ENCODE measurements at regions not wholly inside any gene's neighbourhood (a gene's known extent, or its start where the extent isn't known, plus 50 kb on each side); places are given as distances from the start of the nearest gene placed in this dataset.

DNA sequence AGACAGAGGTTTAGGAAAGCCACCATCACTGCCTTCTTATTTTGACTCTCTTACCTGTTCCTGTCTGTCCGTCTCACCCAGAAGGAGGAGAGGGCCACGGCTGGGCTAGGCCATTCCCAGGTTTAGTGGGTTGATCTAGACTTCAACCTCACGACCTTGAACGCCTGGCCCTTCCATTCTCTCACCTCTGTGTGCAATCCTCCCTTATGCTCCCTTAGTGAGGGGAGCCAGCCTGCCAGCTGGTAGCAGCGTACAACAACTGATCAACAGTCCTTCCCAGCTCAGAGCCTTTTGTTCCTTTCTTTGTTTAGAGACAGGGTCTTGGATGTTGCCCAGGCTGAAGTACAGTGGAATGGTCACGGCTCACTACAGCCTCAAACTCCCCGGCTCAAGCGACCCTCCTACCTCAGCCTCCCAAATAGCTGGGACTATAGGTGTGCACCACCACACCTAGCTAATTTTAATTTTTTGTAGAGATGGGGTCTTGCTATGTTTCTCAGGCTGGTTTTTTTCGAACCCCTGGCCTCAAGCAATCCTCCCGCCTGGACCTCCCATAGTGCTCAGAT lies 123.9 kb downstream of the ZNF664 start:
- no peak for DNase-seq

GRCh38 chr12:124097701-124098100 lies 124.7 kb downstream of the ZNF664 start:
- DNase-seq = no peak

GRCh38 chr12:124098101-124098757 lies 125.2 kb downstream of the ZNF664 start:
- no peak for DNase-seq

- DNase-seq = no peak
Measured at GRCh38 chr12:124098887-124099286, 125.9 kb downstream of the ZNF664 start.

- no peak for DNase-seq
Measured at GRCh38 chr12:124099661-124100060, 126.6 kb downstream of the ZNF664 start.

- DNase-seq = no peak
Measured at GRCh38 chr12:124100572-124101178, 127.7 kb downstream of the ZNF664 start.

GRCh38 chr12:124105546-124105945 lies 132.5 kb downstream of the ZNF664 start:
- no peak for DNase-seq

DNA sequence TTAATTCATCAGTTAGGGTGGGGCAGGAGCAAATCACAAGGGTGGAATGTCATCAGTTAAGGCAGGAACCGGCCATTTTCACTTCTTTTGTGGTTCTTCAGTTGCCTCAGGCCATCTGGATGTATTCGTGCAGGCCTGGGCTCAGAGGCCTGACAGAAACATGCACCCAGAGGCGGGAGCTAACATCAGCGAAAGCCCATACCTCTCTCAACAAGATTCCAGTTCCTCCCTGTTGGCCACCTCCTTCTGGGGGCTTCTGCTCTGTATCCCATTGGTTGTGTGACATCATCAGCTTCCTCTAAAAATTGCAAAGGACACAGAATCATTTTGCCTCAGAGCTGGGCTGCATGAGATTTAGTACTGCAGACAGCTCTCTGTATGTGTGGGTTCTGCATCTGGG lies 134.3 kb downstream of the ZNF664 start:
- no peak for DNase-seq

DNA sequence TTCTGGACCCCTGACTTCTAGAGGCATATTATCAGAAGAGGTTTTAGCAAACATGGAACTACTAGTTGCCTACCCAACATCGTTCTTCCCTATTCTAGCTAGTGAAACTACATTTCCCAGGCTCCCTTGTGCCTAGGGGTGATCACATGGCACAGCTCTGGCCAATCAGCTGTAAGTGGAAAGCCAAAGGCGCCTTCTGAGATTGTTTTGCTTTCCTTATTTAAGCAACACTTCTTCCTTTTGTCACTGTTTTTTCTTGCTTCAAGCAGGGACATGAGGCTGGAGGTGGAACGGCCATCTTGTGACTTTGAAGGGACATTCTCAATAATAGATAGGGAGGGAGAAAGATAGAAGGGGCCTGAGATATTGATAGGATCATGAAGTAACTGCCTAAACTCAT lies 136.7 kb downstream of the ZNF664 start:
- DNase-seq = peak in 3 of 4 experiments; percentile 47 to 50 (median 49)

- DNase-seq = no peak
Measured at GRCh38 chr12:124110372-124110883, 137.4 kb downstream of the ZNF664 start.

- DNase-seq = no peak
Measured at GRCh38 chr12:124111006-124111405, 138.0 kb downstream of the ZNF664 start.

DNA sequence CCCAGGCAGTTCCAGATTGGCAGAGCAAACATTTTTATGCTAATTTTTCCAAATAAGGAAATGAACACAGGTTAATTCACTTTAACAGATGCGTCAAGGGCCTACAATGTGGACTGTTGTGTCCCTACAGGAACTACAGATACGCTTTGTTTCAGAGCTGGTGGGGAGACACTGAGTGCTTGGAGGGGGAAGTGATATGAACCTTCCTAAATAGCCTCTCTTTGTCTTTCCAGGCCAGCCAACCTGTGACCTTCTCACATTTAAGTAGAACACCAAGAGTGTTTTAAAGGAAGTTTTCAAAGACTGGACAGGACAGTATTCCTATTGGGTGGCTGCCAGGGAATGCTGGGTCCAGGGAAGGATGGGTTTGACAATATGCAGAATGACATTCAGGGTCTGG lies 141.3 kb downstream of the ZNF664 start:
- no peak for DNase-seq

DNA sequence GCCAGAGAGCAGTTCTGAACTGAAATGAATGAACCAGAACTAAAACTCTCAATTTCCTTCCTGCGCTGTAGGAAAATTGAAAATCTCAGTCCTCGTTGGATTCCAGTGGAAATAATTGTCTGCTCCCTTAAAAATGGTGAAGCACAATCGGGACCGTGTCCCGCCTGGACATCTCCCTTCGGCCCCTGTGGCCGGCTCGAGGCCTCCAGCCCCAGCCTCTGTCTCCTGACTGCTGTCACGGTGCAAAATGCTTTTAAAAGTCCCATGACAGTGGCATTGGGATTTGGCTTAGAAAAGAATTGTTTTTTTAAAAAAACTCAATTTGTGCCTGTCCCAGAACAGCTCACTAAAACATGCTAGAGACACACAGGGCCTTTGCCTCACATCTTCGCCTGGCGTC lies 142.5 kb downstream of the ZNF664 start:
- DNase-seq = no peak

DNA sequence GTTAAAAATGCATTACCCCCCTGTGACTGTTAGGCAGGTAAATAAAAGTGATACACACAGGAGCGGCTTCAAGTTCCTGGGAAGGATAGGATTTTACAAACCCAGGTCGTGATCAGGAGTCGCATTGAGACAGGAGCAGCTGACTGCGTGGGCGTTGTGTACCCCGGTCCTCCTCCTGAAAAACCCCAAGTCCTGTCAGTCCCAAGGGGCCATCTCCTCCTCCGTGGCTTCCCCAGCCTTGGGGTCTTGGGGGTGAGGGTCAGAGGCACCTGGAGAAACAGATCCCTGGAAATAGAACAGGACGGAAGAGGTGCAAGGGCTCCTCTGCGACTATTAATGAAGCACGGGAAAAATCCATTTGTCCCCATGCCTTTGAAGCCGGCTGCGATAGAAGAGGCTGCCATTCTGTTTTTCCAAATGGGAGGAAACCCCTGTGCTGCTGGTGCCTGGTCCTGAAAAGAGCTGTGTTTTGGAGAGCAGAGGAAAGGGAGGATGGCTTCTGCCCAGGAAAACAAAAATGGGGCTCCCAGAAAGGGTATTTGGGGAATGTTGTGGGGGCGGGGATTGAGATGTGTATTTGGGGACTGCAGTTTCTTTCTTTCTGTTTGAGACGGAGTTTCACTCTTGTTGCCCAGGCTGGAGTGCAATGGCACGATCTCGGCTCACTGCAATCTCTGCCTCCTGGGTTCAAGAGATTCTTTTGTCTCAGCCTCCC lies 143.1 kb downstream of the ZNF664 start:
- no peak for DNase-seq

DNA sequence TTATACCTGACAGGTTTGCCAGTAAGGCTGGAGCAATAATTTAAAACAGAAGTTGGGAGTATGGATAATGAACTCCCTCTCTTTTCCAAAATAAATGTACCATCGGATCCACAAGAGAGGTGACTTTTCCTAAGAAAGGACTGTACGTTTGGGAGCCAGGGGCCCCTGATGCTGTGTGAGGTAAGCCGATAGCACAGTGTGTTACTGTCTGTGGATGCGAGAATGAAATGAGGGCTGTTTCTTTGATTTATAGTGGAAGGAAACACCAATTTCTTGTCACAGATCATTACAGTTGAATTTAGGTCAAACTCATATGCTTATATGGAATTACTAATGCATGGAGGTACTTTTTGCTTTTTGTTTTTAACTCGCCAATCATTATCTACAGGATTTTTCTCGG lies 147.7 kb downstream of the ZNF664 start:
- no peak for DNase-seq

- DNase-seq = no peak
Measured at GRCh38 chr12:124122722-124123121, 149.7 kb downstream of the ZNF664 start.

DNA sequence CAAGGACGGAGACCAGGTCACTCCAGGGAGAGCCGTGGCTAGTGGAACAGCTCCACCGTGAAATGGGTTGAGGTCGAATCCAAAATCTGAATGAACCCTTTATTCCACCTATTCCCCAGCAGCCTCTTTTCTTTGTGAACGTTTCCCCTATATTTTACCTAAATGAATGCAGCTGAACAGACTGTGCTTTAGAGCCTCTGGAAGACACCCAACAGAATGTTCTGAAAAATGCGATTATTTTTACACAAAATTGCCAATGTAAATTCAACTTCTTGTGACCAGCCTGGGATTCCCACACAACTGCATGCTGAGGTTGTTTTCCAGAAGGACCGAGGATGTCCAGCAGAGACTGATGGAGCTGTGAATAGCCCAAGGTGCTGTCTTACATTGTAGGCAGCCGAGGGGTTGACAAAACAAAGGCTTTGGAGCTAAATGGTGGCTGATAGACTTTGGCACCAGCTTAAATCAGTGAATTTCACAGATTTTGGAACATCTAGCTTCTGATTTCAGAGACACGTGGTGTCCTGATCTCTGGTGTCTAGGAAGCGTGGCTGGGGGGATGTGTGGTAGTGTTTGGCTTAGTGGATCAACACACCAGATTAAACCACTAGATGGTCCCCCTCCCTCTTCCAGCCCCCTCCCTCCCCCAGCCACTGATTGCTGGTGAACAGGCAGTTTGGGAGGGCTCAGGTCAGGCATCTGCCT lies 150.4 kb downstream of the ZNF664 start:
- DNase-seq = no peak

DNA sequence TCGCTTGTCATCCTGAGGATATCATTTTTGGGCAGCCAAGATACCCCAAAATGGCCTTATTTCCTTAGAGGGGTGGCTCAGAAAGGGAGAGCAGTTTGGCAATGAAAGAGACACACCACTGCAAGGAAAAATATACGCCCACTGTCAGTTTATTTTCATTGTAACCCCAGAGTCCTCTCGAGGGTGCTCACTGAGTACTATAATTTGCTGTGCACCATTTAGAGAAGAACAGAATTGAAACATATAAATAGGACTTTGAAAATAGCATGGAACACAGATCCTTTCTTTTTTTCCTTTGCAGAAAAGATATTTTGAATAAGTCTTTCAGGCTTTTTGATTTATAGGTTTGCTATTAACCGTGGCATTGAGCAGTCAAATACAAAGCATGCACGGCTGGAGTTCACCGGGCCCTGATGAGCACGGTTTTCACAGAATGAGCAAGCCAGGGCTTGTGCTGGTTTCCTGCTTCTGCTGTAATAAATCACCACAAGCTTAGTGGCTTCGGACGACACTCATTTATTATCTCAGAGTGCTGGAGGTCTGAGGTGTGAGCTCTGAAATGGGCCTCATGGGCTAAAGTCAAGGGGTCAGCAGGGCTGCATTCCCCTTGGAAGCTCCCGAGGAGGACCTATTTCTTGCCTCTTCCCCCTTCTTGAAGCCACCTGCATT lies 152.3 kb downstream of the ZNF664 start:
- DNase-seq = no peak

DNA sequence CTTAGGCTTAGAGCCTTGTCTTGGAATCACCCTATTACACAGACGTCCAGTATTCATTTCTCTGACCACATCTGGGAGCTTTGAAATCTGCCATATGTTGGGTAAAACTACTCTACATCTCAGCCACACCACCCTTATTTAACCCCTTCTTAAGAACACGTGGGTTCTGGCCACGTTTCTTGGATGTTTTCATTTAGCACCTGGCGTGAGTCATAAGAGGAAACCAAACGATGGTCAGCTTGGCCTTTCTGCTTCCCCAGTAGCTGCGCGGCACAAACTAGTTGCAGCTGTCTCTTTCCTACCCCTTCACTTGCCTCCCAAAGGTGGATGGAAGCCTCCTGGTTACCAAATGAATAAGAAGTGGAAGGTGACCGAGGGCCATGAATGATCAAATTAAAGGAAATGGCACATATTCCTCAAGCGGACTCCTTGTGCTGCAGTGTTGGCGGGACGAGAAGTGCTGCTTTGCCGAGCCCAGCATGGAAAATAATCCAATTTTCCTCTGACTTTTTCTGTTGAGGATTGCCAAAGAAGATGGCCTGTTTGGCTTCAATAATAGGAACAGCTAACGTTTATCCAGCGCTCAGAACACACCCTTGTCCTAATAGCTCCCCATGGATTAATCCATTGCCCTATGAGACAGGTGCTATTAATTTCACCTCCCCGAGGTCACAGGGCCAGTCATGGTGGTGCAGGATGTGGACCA lies 154.1 kb downstream of the ZNF664 start:
- no peak for DNase-seq

- DNase-seq = no peak
Measured at GRCh38 chr12:124129132-124129531, 156.1 kb downstream of the ZNF664 start.

Data from suppressor macrophage (primary cell).